Choroid plexus epithelial cell (primary cell): ENCODE measurements at regions not wholly inside any gene's neighbourhood (a gene's known extent, or its start where the extent isn't known, plus 50 kb on each side); places are given as distances from the start of the nearest gene placed in this dataset.

Source experiments
- DNase-seq: peaks from one replicate; pipeline ENCODE4 v3.0.0-alpha.2; 2010; ENCODE audit warnings: low read depth
- H3K4me3 ChIP-seq: 2 replicates; pipeline ENCODE4 v1.5.1; 2011; ENCODE audit warnings: low read depth, mild to moderate bottlenecking, control low read depth, low read length, moderate library complexity
- TF ChIP-seq, protein P1 (sequence below): conservative IDR thresholded peaks from 2 replicates; pipeline ENCODE4 v1.5.1; 2011; ENCODE audit warnings: low read depth, mild to moderate bottlenecking, control low read depth, inconsistent platforms, low read length, moderate library complexity

DNA sequence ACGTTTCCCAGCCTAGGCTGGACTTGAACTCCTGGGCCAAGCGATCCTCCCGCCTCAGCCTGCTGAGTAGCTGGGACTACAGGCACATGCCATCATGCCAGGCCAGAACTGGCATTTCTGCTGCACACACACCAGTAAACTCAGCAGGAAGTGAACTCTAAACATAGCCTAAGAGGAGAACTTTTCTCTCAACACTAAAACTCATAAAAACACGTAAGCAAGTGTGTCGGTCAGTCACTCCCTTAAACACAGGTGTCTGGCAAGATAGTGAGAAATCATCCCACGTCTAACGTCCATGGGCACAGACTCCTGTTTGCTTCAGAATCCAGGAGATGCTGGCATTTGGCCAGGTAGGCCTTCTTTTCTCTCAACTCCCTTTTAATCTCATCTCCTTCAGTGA, 104.8 kb downstream of the RPL27A start:
- TF ChIP-seq, protein P1, sequence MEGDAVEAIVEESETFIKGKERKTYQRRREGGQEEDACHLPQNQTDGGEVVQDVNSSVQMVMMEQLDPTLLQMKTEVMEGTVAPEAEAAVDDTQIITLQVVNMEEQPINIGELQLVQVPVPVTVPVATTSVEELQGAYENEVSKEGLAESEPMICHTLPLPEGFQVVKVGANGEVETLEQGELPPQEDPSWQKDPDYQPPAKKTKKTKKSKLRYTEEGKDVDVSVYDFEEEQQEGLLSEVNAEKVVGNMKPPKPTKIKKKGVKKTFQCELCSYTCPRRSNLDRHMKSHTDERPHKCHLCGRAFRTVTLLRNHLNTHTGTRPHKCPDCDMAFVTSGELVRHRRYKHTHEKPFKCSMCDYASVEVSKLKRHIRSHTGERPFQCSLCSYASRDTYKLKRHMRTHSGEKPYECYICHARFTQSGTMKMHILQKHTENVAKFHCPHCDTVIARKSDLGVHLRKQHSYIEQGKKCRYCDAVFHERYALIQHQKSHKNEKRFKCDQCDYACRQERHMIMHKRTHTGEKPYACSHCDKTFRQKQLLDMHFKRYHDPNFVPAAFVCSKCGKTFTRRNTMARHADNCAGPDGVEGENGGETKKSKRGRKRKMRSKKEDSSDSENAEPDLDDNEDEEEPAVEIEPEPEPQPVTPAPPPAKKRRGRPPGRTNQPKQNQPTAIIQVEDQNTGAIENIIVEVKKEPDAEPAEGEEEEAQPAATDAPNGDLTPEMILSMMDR: no peak
- no peak for DNase-seq
- no peak overlapping the region for H3K4me3 ChIP-seq

DNA sequence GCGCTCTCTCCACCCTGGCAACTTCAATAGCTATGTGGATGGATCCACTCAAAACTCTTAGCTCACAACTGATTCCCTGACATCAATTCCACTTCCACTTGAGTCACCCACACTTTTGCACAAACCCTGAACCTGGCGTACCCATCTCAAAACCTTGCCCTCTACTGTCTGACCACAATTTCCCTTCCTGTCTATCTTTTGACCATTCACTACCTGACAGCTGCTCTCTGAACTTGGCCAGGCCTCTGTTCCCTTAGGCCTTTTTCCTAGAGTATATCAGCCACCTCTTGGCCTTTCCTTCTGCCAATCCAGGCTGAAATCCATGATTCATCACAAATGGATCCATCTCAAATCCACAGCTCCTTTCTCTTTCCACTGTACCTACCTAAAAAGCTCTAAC, 106.0 kb downstream of the RPL27A start:
- TF ChIP-seq, protein P1: no peak
- no peak overlapping the region for H3K4me3 ChIP-seq
- DNase-seq: no peak

DNA sequence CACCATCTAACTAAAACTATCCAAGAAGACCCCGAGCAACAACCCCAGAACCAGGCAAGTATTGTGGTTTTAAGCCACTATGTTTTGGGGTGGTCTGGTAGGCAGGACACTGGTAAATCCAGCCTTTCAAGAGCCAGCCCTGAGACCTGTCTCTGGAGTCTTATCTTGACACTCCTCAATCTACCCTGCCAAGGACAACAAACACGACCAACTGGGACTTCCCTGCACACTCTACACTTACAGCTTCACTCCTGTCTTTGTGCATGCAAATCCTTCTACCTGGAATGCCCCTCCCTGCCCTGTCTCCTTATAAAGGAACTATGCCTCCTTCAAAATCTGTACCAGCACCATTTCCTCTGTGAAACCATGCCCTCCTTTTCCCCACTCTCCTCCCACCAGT, 107.3 kb downstream of the RPL27A start:
- DNase-seq: no peak
- TF ChIP-seq, protein P1: no peak
- no peak overlapping the region for H3K4me3 ChIP-seq

DNA sequence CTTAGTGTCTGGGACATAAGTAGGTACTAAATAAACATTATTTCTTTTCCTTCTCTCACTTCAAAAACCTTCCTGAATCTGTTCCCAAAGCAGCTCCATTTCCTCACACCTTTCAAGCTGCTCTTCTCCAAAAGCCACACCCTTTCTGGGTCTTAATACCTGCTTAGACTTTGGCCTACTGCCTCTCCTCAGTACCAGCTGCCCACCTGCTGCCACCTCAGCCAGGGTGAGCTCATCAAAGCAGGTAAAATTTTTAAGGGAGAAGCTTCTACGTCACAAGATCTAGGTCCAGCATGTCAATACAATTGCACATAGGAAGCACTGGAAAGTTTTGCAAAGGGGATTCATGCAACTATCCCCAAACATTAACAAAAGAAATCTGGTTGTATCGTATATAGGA, 108.4 kb downstream of the RPL27A start:
- H3K4me3 ChIP-seq: no peak overlapping the region
- DNase-seq: no peak
- TF ChIP-seq, protein P1: no peak

DNA sequence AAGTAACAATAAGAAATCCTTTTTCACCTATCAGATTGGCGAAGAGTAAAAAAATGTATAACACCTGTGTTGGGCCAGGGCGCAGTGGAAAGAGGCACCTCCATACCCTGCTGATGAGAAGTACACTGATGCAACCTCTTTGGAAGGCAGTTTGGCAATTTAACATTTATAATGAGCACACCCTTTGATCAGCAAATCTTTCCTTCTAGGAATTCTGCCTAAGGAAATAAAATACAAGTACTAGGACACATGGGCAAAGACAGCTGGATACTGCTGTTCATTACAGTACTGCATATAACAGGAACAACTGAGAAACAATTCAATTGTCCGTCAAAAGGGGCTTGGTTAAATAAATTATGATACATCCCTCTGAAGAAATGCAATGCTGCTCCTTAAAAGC, 110.1 kb downstream of the RPL27A start:
- no peak overlapping the region for H3K4me3 ChIP-seq
- no peak for DNase-seq
- TF ChIP-seq, protein P1: no peak

DNA sequence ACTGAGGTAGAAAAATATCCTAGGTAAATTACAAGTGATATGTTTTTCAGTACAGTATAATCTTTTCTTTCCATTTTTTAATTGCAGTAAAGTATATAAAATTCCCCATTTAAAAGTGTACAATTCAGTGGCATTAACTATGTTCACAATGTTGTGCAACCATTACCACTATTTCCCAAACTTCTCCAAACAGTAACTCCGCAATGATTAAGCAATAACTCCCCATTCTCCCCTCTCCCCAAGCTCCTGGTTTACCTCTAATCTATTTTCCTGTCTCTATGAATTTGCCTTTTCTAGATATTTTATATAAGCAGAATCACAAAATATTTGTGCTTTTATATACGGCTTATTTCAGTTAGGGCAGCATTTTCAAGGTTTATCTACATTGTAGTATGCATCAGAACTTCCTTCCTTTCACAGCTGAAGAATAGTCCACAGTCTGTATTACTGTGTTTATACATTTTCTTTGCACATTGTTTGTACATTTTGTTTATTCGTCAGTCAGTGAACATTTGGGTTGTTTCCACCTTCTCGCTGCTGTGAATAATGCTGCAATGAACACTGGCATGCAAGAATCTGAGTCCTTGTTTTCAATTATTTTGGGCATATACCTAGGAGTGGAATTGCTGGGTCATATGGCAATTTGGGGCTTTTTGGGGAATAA, 110.7 kb downstream of the RPL27A start:
- TF ChIP-seq, protein P1: no peak
- DNase-seq: no peak
- no peak overlapping the region for H3K4me3 ChIP-seq

DNA sequence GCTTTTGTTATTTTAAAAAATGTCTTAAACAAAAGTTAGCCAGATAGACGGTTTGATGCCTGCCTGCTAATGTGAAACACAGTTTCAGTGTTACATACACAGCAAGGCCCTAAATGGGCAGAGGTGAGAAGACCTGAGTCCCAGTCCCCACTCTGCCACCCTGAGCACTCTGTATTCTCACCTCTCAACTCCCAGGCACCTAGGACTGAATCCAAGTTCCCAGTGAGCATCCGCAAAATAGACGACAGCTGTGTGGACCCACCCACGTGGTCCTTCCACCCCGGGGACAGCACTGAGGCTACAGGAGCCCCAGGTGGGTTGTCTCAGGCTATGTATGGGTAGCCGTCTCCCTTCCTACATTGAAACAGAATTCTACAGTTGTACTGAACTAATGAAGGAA, 111.5 kb downstream of the RPL27A start:
- DNase-seq: no peak
- no peak overlapping the region for H3K4me3 ChIP-seq
- TF ChIP-seq, protein P1: no peak
